ENCODE measurements at regions not wholly inside any gene's neighbourhood (a gene's known extent, or its start where the extent isn't known, plus 50 kb on each side); places are given as distances from the start of the nearest gene placed in this dataset.
A peak's percentile ranks its signal among the peaks of the same experiment; 100 is the strongest.
"Not testable (repeated sequence)": the region's sequence is repeated elsewhere in the genome, so short reads cannot be mapped to it uniquely, and the experiment has no call there.

GRCh38 chr5:144030904-144031303 is 139.6 kb downstream of the YIPF5 start:
- no peak for DNase-seq (ENCODE audit: extremely low read depth in 1 of 11, low read depth in 9 of 11, low spot score in 4 of 11)

- no peak for DNase-seq (ENCODE audit: extremely low read depth in 1 of 11, low read depth in 9 of 11, low spot score in 4 of 11)
These were observed 138.1 kb downstream of the YIPF5 start for GRCh38 chr5:144032375-144032774.

GRCh38 chr5:144033486-144033885 is 137.0 kb downstream of the YIPF5 start:
- DNase-seq (ENCODE audit: extremely low read depth in 1 of 11, low read depth in 9 of 11, low spot score in 4 of 11), result no peak

GRCh38 chr5:144035046-144035740 is 135.3 kb downstream of the YIPF5 start:
- no peak for DNase-seq (ENCODE audit: extremely low read depth in 1 of 11, low read depth in 9 of 11, low spot score in 4 of 11)

GRCh38 chr5:144036476-144036875 is 134.0 kb downstream of the YIPF5 start:
- DNase-seq (ENCODE audit: extremely low read depth in 1 of 11, low read depth in 9 of 11, low spot score in 4 of 11), result no peak

- DNase-seq (ENCODE audit: extremely low read depth in 1 of 11, low read depth in 9 of 11, low spot score in 4 of 11), result no peak
These were observed 129.7 kb downstream of the YIPF5 start for GRCh38 chr5:144040615-144041305.

GRCh38 chr5:144042156-144042555 is 128.3 kb downstream of the YIPF5 start:
- DNase-seq (ENCODE audit: extremely low read depth in 1 of 11, low read depth in 9 of 11, low spot score in 4 of 11), result no peak

GRCh38 chr5:144048259-144048856 is 122.1 kb downstream of the YIPF5 start:
- no peak for DNase-seq (ENCODE audit: extremely low read depth in 1 of 11, low read depth in 9 of 11, low spot score in 4 of 11)

- not testable (repeated sequence) for DNase-seq (ENCODE audit: extremely low read depth in 1 of 11, low read depth in 9 of 11, low spot score in 4 of 11)
These were observed 115.1 kb downstream of the YIPF5 start for GRCh38 chr5:144055391-144055790.

- not testable (repeated sequence) for DNase-seq (ENCODE audit: extremely low read depth in 1 of 11, low read depth in 9 of 11, low spot score in 4 of 11)
These were observed 110.4 kb downstream of the YIPF5 start for GRCh38 chr5:144060091-144060490.

GRCh38 chr5:144060598-144060997 is 109.9 kb downstream of the YIPF5 start:
- DNase-seq (ENCODE audit: extremely low read depth in 1 of 11, low read depth in 9 of 11, low spot score in 4 of 11), result no peak

- DNase-seq (ENCODE audit: extremely low read depth in 1 of 11, low read depth in 9 of 11, low spot score in 4 of 11), result no peak
These were observed 104.7 kb downstream of the YIPF5 start for GRCh38 chr5:144065786-144066185.

- DNase-seq (ENCODE audit: extremely low read depth in 1 of 11, low read depth in 9 of 11, low spot score in 4 of 11), result no peak
These were observed 97.9 kb downstream of the YIPF5 start for GRCh38 chr5:144072518-144072927.

GRCh38 chr5:144076521-144077083 is 93.9 kb downstream of the YIPF5 start:
- DNase-seq (ENCODE audit: extremely low read depth in 1 of 11, low read depth in 9 of 11, low spot score in 4 of 11), result no peak

- no peak for DNase-seq (ENCODE audit: extremely low read depth in 1 of 11, low read depth in 9 of 11, low spot score in 4 of 11)
These were observed 87.3 kb downstream of the YIPF5 start for GRCh38 chr5:144083185-144083584.

- DNase-seq (ENCODE audit: extremely low read depth in 1 of 11, low read depth in 9 of 11, low spot score in 4 of 11), result peak in 2 of 11 donors; percentile 10 to 15
These were observed 85.5 kb downstream of the YIPF5 start for GRCh38 chr5:144084971-144085370.

GRCh38 chr5:144085381-144085780 is 85.1 kb downstream of the YIPF5 start:
- no peak for DNase-seq (ENCODE audit: extremely low read depth in 1 of 11, low read depth in 9 of 11, low spot score in 4 of 11)

GRCh38 chr5:144086295-144086694 is 84.2 kb downstream of the YIPF5 start:
- DNase-seq (ENCODE audit: extremely low read depth in 1 of 11, low read depth in 9 of 11, low spot score in 4 of 11), result no peak

GRCh38 chr5:144087576-144087975 is 82.9 kb downstream of the YIPF5 start:
- no peak for DNase-seq (ENCODE audit: extremely low read depth in 1 of 11, low read depth in 9 of 11, low spot score in 4 of 11)

Data from renal cortex interstitium (tissue), 11 donors.